SK-N-SH treated with all-trans-retinoic acid at 6 μM for 48 hours (cell line): ENCODE measurements at regions not wholly inside any gene's neighbourhood (a gene's known extent, or its start where the extent isn't known, plus 50 kb on each side); places are given as distances from the start of the nearest gene placed in this dataset.

Source experiments
- ATAC-seq: fragments of 200-7000 bp; cut with Tn5 transposase; 3 replicates; pipeline ENCODE4 v1.9.1; 2020; ENCODE audit warnings: mild to moderate bottlenecking, moderate library complexity
- ARNTL ChIP-seq: fragments of 450-650 bp; formaldehyde crosslinking; IDR thresholded peaks from 2 replicates; pipeline ENCODE4 v1.5.0; 2020; ENCODE audit warnings: low read depth, mild to moderate bottlenecking, moderate library complexity, borderline replicate concordance
- BACH2 ChIP-seq: fragments of 250-450 bp; sonication (Bioruptor Pico); IDR thresholded peaks from 2 replicates; pipeline ENCODE4 v1.9.0; 2021; ENCODE audit warnings: mild to moderate bottlenecking, borderline replicate concordance
- CSDC2 ChIP-seq: fragments of 250-450 bp; sonication (Bioruptor Pico); IDR thresholded peaks from 2 replicates; pipeline ENCODE4 v1.5.0; 2020; ENCODE audit warnings: mild to moderate bottlenecking, moderate library complexity
- ESRRG ChIP-seq: fragments of 250-450 bp; sonication (Bioruptor Pico); IDR thresholded peaks from 2 replicates; pipeline ENCODE4 v1.6.1; 2021; ENCODE audit warnings: mild to moderate bottlenecking
- GLIS3 ChIP-seq: fragments of 250-450 bp; sonication (Bioruptor Pico); IDR thresholded peaks from 2 replicates; pipeline ENCODE4 v1.5.0; 2020; ENCODE audit warnings: mild to moderate bottlenecking, moderate library complexity
- ISL1 ChIP-seq: fragments of 250-450 bp; sonication (Bioruptor Pico); IDR thresholded peaks from 2 replicates; pipeline ENCODE4 v2.1.2; 2022; ENCODE audit warnings: mild to moderate bottlenecking, moderate library complexity
- OSR1 ChIP-seq: fragments of 250-450 bp; sonication (Bioruptor Pico); IDR thresholded peaks from 2 replicates; pipeline ENCODE4 v1.8.0; 2022; ENCODE audit warnings: moderate library complexity, mild to moderate bottlenecking, inconsistent platforms
- PATZ1 ChIP-seq: fragments of 250-450 bp; sonication (Bioruptor Pico); IDR thresholded peaks from 2 replicates; pipeline ENCODE4 v1.8.0; 2020; ENCODE audit warnings: mild to moderate bottlenecking, moderate library complexity, borderline replicate concordance
- PPARA ChIP-seq: fragments of 250-450 bp; sonication (Bioruptor Pico); IDR thresholded peaks from 2 replicates; pipeline ENCODE4 v1.5.0; 2020; ENCODE audit warnings: mild to moderate bottlenecking, borderline replicate concordance
- RARB ChIP-seq: fragments of 250-450 bp; sonication (Bioruptor Pico); IDR thresholded peaks from 2 replicates; pipeline ENCODE4 v1.8.0; 2021; ENCODE audit warnings: mild to moderate bottlenecking, moderate library complexity
- SNAI2 ChIP-seq: fragments of 250-450 bp; sonication (Bioruptor Pico); IDR thresholded peaks from 2 replicates; pipeline ENCODE4 v1.5.0; 2020; ENCODE audit warnings: mild to moderate bottlenecking, moderate library complexity
- TOX ChIP-seq: fragments of 250-450 bp; sonication (Bioruptor Pico); IDR thresholded peaks from 2 replicates; pipeline ENCODE4 v1.8.0; 2021; ENCODE audit warnings: mild to moderate bottlenecking, moderate library complexity, borderline replicate concordance
- TSHZ2 ChIP-seq: fragments of 250-450 bp; sonication (Bioruptor Pico); IDR thresholded peaks from 2 replicates; pipeline ENCODE4 v1.5.0; 2020; ENCODE audit warnings: mild to moderate bottlenecking, moderate library complexity
- ZC3H10 ChIP-seq: fragments of 250-450 bp; sonication (Bioruptor Pico); IDR thresholded peaks from 2 replicates; pipeline ENCODE4 v1.5.1; 2021; ENCODE audit warnings: mild to moderate bottlenecking, moderate library complexity
- ZFP3 ChIP-seq: fragments of 250-450 bp; sonication (Bioruptor Pico); IDR thresholded peaks from 2 replicates; pipeline ENCODE4 v1.5.0; 2020; ENCODE audit warnings: mild to moderate bottlenecking, moderate library complexity
- ZFP30 ChIP-seq: fragments of 450-650 bp; formaldehyde crosslinking; IDR thresholded peaks from 2 replicates; pipeline ENCODE4 v1.5.0; 2022; ENCODE audit warnings: mild to moderate bottlenecking, moderate library complexity
- ZNF565 ChIP-seq: fragments of 450-650 bp; formaldehyde crosslinking; conservative IDR thresholded peaks from 2 replicates; pipeline ENCODE4 v1.5.0; 2020; ENCODE audit warnings: low read depth, mild to moderate bottlenecking, moderate library complexity
- ZNF70 ChIP-seq: fragments of 450-650 bp; formaldehyde crosslinking; IDR thresholded peaks from 2 replicates; pipeline ENCODE4 v1.5.0; 2020; ENCODE audit warnings: mild to moderate bottlenecking, moderate library complexity
- ZNF8 ChIP-seq: fragments of 450-650 bp; formaldehyde crosslinking; IDR thresholded peaks from 2 replicates; pipeline ENCODE4 v1.5.0; 2020; ENCODE audit warnings: mild to moderate bottlenecking, moderate library complexity
- TF ChIP-seq, protein P1 (sequence below): fragments of 250-450 bp; sonication (Bioruptor Pico); IDR thresholded peaks from 2 replicates; pipeline ENCODE4 v1.5.1; 2021; ENCODE audit warnings: mild to moderate bottlenecking, moderate library complexity
- TF ChIP-seq, protein P2 (sequence below): fragments of 250-450 bp; sonication (Bioruptor Pico); IDR thresholded peaks from 2 replicates; pipeline ENCODE4 v1.5.1; 2020; ENCODE audit warnings: low read depth, mild to moderate bottlenecking, moderate library complexity

GRCh38 chr7:9945131-9945530 is 1028.5 kb upstream of the PHF14 start:
- TF ChIP-seq ZFP3, result no peak
- TF ChIP-seq ZFP30 (CRISPR knock-in tag), result no peak
- TF ChIP-seq, protein P1, sequence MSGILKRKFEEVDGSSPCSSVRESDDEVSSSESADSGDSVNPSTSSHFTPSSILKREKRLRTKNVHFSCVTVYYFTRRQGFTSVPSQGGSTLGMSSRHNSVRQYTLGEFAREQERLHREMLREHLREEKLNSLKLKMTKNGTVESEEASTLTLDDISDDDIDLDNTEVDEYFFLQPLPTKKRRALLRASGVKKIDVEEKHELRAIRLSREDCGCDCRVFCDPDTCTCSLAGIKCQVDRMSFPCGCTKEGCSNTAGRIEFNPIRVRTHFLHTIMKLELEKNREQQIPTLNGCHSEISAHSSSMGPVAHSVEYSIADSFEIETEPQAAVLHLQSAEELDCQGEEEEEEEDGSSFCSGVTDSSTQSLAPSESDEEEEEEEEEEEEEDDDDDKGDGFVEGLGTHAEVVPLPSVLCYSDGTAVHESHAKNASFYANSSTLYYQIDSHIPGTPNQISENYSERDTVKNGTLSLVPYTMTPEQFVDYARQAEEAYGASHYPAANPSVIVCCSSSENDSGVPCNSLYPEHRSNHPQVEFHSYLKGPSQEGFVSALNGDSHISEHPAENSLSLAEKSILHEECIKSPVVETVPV (CRISPR knock-in tag), result no peak
- TF ChIP-seq RARB, result no peak
- TF ChIP-seq BACH2 (CRISPR knock-in tag), result no peak
- no peak for TF ChIP-seq ISL1 (CRISPR knock-in tag)
- ATAC-seq, result no peak

- TF ChIP-seq OSR1 (CRISPR knock-in tag) (no peak), TSHZ2 (CRISPR knock-in tag) (no peak), PPARA (CRISPR knock-in tag) (no peak), SNAI2 (CRISPR knock-in tag) (no peak), TOX (CRISPR knock-in tag) (no peak), ZC3H10 (no peak), ZFP3 (no peak), ZNF8 (no peak), ARNTL (no peak), RARB (no peak), PATZ1 (no peak), ISL1 (CRISPR knock-in tag) (no peak), CSDC2 (CRISPR knock-in tag) (no peak), ZFP30 (CRISPR knock-in tag) (no peak), ESRRG (CRISPR knock-in tag) (no peak), ZNF70 (CRISPR knock-in tag) (no peak)
- TF ChIP-seq, protein P1 (CRISPR knock-in tag), result no peak
- TF ChIP-seq, protein P2, sequence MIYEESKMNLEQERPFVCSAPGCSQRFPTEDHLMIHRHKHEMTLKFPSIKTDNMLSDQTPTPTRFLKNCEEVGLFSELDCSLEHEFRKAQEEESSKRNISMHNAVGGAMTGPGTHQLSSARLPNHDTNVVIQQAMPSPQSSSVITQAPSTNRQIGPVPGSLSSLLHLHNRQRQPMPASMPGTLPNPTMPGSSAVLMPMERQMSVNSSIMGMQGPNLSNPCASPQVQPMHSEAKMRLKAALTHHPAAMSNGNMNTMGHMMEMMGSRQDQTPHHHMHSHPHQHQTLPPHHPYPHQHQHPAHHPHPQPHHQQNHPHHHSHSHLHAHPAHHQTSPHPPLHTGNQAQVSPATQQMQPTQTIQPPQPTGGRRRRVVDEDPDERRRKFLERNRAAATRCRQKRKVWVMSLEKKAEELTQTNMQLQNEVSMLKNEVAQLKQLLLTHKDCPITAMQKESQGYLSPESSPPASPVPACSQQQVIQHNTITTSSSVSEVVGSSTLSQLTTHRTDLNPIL, result no peak
- TF ChIP-seq, all 23 proteins: peak for 0
- ATAC-seq, result no peak
These were observed 1027.8 kb upstream of the PHF14 start for GRCh38 chr7:9945857-9946256.

- TF ChIP-seq GLIS3 (CRISPR knock-in tag) (no peak), ZFP30 (CRISPR knock-in tag) (no peak), ZNF8 (no peak)
- ATAC-seq, result no peak
These were observed 1018.5 kb upstream of the PHF14 start for GRCh38 chr7:9955138-9955537.

- ATAC-seq, result no peak
- no peak for TF ChIP-seq PPARA (CRISPR knock-in tag)
- no peak for TF ChIP-seq ZC3H10
- no peak for TF ChIP-seq ZFP3
- no peak for TF ChIP-seq BACH2 (CRISPR knock-in tag)
- TF ChIP-seq ZNF565 (CRISPR knock-in tag), result no peak
- no peak for TF ChIP-seq PATZ1
These were observed 1015.2 kb upstream of the PHF14 start for GRCh38 chr7:9958486-9958885.
